Mucosa of gallbladder (tissue), 1 donor: ENCODE measurements at regions not wholly inside any gene's neighbourhood (a gene's known extent, or its start where the extent isn't known, plus 50 kb on each side); places are given as distances from the start of the nearest gene placed in this dataset.

Experiments
- DNase-seq: peaks from one replicate; pipeline ENCODE4 v3.0.0-alpha.2; 2020; ENCODE audit warnings: low spot score
- donor health status: DM: no; HTN: no; CAD: no.

DNA sequence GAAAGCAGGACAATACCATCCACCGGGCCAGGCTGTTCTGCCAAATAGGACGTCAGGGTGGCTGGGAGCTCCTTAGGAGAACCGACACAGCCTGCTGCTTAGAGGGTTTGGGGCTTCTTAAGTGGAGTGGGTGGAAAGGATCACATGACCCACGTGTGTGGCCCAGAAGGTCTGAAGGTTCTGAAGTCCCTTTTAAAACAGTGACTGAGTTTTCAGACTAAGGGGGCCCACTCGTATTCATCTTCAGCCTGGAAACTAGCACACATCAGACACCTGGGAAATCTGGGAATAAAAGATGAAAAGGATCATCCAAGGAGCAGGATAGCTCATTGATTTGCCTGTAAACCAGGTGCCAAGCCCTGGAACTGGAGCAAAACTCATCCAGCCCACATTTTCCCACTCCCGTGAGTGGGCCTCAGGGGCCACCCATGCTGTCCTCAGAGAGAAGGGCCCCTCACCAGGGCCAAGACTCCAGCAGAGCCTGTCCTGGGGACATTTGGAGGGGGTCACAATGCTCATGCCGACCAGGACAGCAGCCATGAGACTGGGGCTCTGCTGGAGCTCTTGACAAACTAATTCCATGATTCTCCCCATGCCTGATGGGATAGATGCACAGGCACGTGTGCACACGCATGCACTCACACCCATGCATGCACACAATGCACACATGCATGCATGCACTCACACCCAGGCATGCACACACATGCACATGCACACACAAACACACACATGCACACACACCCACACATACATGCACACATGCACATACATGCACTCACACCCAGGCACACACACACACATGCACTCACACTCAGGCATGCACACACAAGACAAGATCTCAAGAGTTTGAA, 168.8 kb upstream of the PPP2R2D start:
- DNase-seq, result no peak

DNA sequence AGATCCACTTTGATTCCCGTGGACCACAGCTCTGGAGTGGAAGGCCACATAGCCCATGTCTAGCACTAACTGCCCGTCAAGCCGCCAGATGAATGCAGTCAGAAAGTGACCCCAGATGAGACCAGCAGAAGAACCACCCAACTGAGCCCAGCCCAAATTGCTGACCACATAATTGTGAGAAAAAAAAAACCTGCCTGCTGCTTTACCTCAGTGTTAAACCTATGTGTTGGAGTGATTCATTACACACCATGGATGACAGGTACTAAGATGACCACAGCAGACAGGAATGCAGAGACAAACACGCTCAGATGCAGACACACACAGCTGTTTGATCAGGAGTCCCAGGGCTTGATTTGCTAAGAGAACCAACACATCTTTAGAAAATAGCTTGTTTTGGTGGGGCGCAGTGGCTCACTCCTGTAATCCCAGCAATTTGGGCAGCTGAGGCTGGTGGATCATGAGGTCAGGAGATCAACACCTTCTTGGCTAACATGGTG, 168.1 kb upstream of the PPP2R2D start:
- no peak for DNase-seq

DNA sequence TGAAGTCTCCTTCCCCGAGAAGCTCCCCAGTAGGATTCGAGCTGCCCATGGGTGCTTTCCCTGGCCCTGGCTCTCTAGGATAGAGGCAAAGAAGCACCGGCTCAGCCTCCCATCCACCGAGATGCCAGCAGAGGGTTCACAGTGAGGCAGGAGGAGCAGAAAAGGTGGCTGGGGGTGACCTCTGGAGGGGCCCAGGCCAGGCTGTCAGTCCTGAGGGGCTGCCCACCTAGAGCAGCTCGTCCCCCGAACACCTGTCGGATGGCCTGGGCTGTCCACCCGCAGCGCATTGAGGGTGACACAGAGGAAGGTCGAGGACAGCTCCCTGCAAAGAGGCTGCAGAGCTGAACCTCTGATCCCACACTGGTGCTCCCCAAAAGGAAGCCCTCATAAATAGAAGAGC, 167.2 kb upstream of the PPP2R2D start:
- no peak for DNase-seq

DNA sequence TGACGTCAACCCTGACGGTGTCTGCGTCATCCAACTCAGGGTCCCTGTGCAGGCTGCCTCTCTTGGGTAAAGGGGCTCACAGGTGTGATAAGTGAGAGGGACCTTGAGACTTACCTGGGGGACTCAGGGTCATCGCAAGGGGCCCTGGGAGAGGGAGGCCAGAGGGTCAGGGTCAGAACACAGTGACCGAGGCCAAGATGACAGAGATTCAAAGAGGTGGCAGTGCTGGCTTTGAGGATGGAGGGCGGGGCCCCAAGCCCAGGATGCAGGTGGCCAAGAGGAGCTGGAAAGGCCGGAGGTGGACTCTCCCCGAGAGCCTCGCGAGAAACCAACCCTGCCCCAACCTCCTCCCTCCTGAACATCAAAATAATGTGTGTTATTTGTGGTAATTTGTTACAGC, 165.2 kb upstream of the PPP2R2D start:
- no peak for DNase-seq

DNA sequence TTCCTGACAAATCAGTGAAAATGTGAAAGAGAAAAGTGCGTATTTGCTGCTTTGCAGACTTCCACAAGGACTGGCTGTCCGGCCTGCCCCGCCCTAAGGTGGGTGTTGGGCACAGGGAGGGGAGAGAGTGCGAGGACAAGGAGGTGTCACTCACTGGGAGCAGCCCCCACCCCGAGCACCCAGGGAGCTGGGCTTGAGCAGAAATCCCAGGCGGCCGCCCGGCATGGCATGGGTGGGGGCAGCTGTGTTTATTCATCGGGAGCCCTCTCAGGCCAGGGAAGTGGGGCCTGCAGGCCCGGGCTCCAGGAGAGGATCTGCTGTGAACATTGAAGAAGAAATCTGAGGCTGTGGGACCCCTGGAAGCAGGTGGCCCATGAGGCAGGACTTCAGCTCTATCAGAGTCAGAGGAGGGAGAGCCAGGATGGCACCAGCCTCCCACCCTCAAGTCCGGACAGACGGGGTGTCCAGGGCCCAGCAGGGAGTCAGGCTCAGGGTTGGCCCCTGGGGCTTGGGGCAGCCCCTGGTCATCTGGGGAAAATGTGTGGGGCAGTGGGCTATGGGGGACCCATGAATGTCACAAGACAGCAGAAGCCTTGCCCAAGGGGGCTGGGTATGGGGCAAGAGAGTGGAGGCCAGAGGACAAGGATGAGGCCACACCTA, 164.4 kb upstream of the PPP2R2D start:
- DNase-seq, result no peak

DNA sequence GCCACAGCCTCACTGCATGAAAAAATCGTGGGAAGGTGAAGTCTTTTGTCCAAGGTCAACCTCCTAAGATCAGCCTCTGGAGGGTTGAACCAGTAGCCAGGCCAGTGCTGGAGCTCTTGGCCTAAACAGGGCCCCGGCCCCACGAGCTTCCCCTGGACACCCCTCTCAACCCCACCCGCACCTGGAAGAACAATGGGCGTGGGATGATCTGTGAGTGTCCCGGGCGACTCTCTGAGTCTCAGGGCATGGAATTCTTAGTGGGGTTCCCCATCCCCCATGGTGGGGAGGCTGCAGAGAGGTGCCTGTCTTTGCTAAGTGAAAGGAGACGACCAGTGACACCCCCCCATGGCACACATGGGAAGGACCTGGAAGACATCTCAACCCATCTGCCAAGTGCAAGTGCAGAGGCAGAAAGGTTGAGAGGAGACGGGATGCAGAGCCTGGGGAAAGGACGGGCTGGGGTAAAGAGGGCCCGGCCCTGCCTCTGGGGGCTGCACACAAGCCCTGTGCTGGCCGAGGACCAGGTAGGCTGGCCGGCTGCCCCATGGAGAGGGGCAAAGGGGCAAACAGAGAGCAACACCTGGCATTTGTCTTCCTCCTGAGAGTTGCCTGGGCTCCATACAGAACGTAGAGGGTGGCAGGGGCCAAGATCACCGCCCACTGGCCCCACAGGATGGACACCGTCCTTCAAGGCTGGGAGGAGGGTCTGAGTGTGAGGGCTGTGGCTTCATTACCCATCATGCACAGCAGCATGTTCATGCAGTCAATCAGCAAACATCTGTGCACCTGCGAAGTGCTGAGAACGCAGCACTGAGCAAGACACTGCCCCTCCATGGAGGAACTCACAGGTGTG, 163.0 kb upstream of the PPP2R2D start:
- DNase-seq, result no peak

DNA sequence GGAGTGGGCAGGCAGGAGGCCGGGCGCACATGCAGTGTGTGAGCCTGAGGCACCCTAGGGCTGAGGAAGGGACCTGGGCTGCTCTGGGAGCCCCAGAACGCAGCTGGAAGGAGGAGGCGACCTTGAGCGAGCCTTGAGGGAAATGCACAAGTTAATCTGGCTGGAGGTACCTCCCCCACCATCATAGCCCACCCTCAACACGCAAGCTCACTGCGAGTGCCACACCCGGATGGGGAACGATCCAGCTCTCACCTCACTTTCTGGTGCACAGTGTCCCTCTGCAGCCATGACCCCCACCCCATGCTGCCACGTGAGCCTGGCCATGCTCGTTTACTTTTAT, 162.4 kb upstream of the PPP2R2D start:
- no peak for DNase-seq

DNA sequence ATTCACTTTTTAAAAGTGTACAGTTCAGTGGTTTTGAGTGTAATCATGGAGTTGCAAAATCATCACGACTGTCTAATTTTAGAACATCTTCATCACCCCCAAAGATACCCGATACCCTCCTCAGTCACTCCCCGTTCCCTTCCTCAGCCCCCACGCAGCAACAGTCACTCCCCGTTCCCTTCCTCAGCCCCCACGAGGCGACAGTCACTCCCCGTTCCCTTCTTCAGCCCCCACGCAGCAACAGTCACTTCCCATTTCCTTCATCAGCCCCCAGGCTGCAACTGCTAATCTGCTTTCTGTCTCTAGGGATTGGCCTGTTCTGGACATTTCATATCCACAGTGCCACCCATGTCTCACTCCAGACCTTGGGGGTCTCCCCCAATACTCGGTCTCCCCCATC, 161.6 kb upstream of the PPP2R2D start:
- DNase-seq, result no peak

DNA sequence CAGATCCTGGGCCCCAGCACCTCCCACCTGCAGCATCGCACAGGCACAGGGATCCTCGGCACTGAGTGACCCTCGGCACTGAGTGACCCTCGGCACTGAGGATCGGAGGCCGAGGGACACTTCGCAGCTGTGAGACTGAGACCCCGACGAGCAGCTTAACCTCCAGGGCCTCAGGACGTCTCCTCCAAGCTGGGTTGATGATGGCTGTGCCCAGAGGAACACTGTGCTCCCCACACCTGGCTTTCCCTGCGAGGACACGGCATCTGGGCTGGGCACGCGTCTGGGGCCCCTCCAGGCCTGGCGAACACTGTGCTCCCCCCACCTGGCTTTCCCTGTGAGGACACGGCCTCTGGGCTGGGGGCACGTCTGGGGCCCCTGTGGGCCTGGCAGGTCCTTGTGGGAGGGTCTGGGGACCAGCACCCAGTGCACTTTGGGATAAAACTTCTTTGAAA, 158.3 kb upstream of the PPP2R2D start:
- no peak for DNase-seq

DNA sequence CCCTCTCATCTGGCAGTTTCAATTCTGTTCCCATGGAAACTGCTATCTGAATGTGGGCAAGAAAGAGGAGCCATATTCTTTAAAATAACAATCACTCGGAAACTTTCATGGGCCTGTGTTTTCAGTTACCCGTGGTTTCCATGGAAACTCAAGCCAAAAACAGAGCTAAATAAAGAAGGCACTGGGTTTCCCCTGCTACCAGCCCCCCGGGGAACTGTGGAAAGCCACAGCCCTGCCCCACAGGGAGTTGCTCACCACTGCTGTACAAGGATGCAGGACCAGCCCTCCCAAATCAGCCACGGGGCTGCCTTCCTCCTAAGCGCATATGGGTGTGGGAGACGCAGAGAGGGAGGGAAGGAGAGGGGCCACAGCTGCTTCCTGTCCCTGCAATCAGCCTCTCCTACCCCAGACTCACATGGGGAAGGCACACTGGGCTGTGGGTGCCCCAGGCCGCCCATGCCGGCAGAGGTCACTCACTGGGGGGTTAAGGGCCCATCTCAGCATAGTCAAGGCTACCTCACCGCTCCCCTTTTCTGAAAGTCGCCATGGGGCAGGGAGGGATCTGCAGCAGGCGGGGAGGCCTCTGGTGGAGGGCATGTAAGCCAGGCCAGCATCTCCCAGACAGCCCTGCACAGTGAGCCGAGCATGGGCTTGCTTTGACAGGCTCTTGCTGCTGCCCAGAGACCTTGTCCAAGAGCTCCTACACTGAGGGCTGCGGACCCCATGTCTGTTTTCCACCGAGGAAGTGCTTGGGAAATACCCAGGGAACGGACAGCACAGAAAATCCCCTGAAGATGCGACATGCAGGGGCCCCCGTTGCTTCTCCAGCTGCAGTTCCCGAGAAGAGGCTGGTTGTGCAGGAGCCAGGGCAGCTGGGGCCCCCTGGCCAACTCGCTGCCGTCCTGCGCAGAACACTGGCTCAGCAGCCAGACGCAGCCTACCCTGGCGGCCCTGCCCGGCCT, 157.3 kb upstream of the PPP2R2D start:
- DNase-seq, result no peak

DNA sequence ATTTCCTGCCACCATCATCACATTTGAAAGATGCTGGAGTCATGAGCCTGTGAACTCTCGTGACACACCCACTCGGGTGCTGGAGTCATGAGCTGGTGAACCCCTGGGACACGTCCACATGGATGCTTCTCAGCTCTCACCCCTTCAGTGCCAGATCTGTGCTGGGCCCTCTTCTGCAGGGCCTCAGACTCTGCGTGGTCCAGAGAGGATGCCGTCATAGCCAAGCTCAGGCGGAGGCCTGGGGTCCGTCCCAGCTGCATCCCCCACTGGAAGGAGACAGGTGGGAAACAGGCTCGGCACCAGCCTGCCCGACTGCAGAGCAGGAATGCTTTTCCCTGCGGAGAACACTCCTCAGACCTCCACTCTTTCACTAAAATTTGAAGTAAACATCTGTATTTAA, 156.5 kb upstream of the PPP2R2D start:
- DNase-seq, result no peak

DNA sequence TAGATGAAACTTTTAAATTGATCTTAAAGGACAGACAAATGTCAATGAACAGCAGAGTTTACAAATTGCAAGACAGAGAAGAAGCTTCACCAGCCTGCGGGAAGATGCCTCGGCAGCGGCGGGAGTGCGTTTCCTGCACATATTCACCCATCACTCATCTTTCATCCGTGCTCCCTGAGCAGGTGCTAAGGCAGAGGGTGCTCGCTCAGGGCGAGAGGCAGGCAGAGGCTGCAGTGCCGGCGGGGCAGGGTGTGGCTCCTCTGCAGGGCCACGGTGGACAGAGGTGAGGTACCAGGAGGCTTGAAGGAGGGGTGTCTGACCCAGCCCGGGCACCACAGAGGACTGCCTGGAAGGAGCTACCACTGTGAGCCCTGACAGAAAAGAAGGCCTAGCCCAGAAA, 155.2 kb upstream of the PPP2R2D start:
- DNase-seq, result no peak

DNA sequence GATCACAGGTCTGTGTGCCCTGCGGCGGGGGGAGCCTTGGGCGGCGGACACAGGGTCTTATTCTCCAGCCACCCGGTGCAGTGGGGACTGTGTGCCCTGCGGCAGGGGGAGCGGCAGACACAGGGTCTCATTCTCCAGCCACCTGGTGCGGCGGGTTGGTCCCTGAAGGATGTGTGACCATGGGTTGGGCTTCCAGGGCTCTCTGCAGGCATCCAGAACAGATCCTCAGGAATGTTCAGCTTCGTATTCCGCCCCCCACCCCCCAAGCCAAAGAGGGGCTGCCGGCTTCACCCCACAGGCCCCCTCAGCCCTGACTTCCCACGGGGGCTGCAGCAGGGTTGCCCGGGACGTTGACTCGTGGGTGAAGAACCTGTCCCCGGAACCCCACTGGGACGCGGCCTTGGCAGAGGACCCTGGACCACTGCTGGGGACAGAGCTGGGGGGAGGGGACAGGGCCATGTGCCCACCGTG, 154.5 kb upstream of the PPP2R2D start:
- no peak for DNase-seq

DNA sequence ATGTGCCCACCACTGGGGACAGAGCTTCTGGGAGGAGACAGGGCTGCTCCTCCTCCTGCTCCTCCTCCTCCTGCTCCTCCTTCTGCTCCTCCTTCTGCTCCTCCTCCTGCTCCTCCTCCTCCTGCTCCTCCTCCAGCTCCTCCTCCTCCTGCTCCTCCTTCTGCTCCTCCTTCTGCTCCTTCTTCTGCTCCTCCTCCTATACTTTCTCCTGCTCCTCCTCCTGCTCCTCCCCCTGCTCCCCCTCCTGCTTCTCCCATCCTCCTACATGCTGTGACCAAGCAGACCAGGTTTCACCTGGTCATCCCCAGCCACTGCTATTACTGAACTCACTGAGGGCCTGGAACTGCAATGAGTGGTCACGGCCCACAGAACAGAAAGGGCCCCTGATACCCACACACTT, 154.0 kb upstream of the PPP2R2D start:
- DNase-seq, result no peak

DNA sequence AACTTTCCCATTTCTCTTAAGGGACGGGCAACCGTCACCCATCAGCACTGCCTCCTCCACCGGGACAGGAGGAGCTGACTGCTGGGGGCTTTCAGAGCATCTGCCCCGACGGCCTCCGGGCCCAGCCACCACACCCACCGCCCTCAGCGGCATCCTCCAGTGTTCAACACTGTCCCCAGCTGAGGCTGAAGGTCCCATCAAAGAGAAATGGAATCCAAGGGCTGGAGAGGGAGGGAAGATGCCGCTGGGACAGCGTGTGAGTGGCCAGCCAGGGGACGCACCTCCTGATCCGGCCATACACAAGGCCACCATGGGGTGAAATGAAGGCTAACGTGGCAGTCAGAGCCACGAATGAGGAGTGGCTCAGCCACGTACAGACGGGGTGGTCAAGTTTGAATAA, 153.6 kb upstream of the PPP2R2D start:
- DNase-seq, result no peak

DNA sequence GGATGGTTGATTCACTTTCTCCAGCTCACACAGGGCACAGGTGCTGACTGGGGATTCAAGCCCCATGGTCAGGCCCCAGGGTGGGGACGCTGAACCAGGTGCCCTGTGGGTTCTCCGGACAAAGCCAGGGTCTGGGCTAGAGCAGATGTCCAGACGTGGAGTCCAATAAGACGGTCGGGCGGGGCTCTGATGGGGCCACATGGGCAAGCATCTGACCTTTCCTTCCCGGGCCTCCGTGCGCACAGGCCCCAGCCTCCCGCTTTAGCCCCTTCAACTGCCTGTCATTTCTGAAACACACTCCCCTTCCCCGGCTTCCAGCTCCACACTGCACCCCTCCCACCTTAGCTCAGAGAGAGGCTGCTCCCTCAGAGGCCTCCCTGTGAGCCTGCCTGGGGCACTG, 153.0 kb upstream of the PPP2R2D start:
- no peak for DNase-seq

DNA sequence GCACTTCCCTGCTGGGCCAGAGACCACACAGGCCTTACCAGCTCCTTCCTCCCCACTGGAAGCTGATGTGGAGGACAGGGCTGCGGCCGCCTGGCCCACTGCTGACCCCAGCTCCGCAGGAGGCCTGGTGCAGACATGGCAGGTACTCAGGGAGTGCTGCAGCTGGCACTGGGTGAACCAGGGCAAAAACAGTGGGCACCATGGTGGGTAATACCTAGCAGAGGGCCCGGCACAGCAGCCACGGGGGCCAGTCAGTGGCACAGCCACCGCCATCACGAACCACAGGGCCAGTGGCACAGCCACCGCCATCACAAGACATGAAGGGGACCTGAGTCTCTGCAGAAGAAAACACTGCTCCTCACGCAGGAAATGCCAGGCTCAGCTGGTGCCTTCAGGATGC, 152.6 kb upstream of the PPP2R2D start:
- DNase-seq, result no peak

DNA sequence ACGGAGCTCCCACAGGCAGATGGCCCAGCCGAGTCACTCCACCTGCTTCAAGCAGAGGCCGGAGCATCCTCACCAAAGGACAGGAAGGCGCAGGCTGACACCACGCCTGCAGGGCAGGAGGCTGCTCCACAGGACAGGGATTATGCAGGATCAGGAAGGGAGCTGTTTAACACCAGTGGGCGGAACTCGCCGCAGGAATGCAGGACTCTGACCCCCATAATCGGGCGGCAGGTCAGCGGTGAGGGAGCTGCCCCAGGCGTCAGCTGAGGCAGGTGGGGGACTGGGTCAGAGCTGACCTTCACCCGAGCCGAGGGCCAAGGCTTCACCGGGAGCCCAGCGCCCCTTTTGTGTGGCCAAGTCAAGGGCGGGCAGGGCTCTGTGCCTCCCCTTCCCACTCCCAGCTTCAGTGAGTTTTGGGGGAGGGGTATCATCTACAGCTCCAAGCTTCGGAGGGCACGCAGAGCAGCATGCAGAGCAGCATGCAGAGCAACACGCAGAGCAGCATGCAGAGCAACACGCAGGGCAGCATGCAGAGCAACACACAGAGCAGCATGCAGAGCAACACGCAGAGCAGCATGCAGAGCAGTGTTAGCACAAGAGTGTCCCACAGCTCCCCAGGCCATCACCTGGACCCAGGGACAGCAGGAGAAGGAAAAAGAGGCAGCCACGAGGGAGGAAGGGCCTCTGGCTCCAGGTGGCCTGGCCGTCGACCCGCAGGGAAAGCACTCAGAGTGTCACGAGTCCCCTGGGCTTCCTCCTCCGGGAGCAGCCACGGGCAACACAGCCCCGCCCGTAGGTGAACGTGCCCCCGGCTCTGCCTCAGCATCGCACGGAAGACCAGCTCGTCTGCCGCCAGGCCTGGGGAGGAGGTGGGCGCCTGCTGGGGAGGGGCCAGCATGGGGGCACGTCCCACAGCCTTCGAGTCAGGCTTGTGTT, 151.7 kb upstream of the PPP2R2D start:
- no peak for DNase-seq

DNA sequence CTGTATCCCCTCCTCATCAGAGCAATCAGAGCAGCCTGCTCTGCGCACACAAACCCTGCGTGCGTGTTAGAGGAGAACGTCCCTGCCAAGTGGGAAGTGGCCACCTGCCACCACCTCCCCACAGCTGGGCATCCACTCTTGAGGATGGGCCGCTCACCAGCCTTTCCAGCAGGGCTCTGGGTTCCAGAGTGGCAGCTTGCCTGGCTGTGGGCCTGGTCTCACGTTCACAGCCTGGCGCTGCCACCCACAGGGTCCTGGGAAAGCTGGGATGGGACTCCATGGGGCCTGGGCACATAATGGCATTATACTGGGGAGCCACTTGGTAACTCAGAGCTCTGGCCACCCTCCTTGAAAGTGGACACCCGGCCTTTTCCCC, 151.1 kb upstream of the PPP2R2D start:
- DNase-seq, result no peak
